GM12892 (cell line): ENCODE measurements at regions not wholly inside any gene's neighbourhood (a gene's known extent, or its start where the extent isn't known, plus 50 kb on each side); places are given as distances from the start of the nearest gene placed in this dataset.

Experiments used
- POLR2A ChIP-seq: IDR thresholded peaks from 2 replicates; pipeline ENCODE4 v1.6.1; 2011; ENCODE audit warnings: low read depth, low read length, control low read depth
- POLR2AphosphoS5 ChIP-seq: IDR thresholded peaks from 2 replicates; pipeline ENCODE4 v1.6.1; 2011; ENCODE audit warnings: low read depth, low read length, control low read depth

DNA sequence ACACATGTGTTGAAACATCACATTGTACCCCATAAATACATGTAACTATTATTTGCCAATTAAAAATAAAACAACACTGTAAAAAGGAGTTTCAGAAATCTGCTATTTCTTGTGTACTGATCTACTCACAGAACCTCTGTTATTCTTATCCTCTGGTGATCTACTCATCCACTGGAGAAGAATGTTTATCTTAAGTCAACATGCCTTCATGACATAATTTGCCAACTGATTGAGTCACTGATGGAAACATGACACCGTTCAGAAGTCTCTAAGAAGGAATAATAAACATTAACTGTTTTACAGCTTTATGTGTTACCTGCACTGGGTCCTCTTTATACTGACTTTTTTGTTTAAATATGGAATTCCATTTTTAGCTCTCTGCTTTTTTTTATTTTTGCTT is 555.2 kb downstream of the DCDC2C start:
- TF ChIP-seq POLR2AphosphoS5 (no peak), POLR2A (no peak)
